ENCODE measurements at regions not wholly inside any gene's neighbourhood (a gene's known extent, or its start where the extent isn't known, plus 50 kb on each side); places are given as distances from the start of the nearest gene placed in this dataset.

- no peak overlapping the region for H3K4me3 ChIP-seq (ENCODE audit: low read depth, low read length)
- TF ChIP-seq CTCF (conservative IDR thresholded peaks at IDR 0.05; ENCODE audit: low read depth, low read length): no peak
- DNase-seq (ENCODE audit: low read depth): no peak
These were observed 157.1 kb upstream of the RBPJ start for GRCh38 chr4:26163425-26164362.

- TF ChIP-seq CTCF (conservative IDR thresholded peaks at IDR 0.05; ENCODE audit: low read depth, low read length): no peak
- DNase-seq (ENCODE audit: low read depth): no peak
- H3K4me3 ChIP-seq (ENCODE audit: low read depth, low read length): no peak overlapping the region
These were observed 149.3 kb upstream of the RBPJ start for GRCh38 chr4:26171501-26171900.

- no peak for TF ChIP-seq CTCF (conservative IDR thresholded peaks at IDR 0.05; ENCODE audit: low read depth, low read length)
- DNase-seq (ENCODE audit: low read depth): peak; percentile 98
These were observed 148.9 kb upstream of the RBPJ start for GRCh38 chr4:26171941-26172340.

GRCh38 chr4:26173619-26174018 is 147.2 kb upstream of the RBPJ start:
- DNase-seq (ENCODE audit: low read depth): peak; percentile 72
- TF ChIP-seq CTCF (conservative IDR thresholded peaks at IDR 0.05; ENCODE audit: low read depth, low read length): no peak
- H3K4me3 ChIP-seq (ENCODE audit: low read depth, low read length): no peak overlapping the region

More at GRCh38 chr4:26171941-26172340, 148.9 kb upstream of the RBPJ start:
- H3K4me3 ChIP-seq (ENCODE audit: low read depth, low read length): no peak overlapping the region

GRCh38 chr4:26174027-26174426 is 146.8 kb upstream of the RBPJ start:
- no peak for DNase-seq (ENCODE audit: low read depth)
- H3K4me3 ChIP-seq (ENCODE audit: low read depth, low read length): no peak overlapping the region
- TF ChIP-seq CTCF (conservative IDR thresholded peaks at IDR 0.05; ENCODE audit: low read depth, low read length): no peak

- DNase-seq (ENCODE audit: low read depth): no peak
- TF ChIP-seq CTCF (conservative IDR thresholded peaks at IDR 0.05; ENCODE audit: low read depth, low read length): no peak
These were observed 145.6 kb upstream of the RBPJ start for GRCh38 chr4:26175006-26175786.

More at GRCh38 chr4:26175006-26175786, 145.6 kb upstream of the RBPJ start:
- H3K4me3 ChIP-seq (ENCODE audit: low read depth, low read length): no peak overlapping the region

All from choroid plexus epithelial cell (primary cell).